Kidney (tissue), 13 donors: ENCODE measurements at regions not wholly inside any gene's neighbourhood (a gene's known extent, or its start where the extent isn't known, plus 50 kb on each side); places are given as distances from the start of the nearest gene placed in this dataset.
A peak's percentile ranks its signal among the peaks of the same experiment; 100 is the strongest.

Experiments
- DNase-seq, 5 donors: peaks; one replicate each; pipeline ENCODE4 v3.0.0-alpha.2; 2013 to 2020
- FAIRE-seq: peaks from 2 replicates; lab custom pipeline; 2012; peaks lifted over from hg19 to GRCh38; lab: Jason Lieb, UNC
- H3K27ac ChIP-seq, 2 donors: one replicate each; pipeline ENCODE4 v1.7.0; 2013; ENCODE audit warnings: low read depth in 2 of 2, low read length in 2 of 2, inconsistent platforms in 1 of 2
- H3K27me3 ChIP-seq: one replicate; pipeline ENCODE4 v1.7.1; 2013; ENCODE audit warnings: low read length, inconsistent platforms; ENCODE audit not compliant: control insufficient read depth, insufficient read depth
- H3K36me3 ChIP-seq, 3 donors: one replicate each; pipeline versions ENCODE4 v1.7.0 to v1.7.1; 2013; ENCODE audit warnings: low read length in 3 of 3, control low read depth in 1 of 3, inconsistent platforms in 1 of 3; ENCODE audit not compliant: insufficient read depth in 3 of 3, control insufficient read depth in 2 of 3
- H3K4me1 ChIP-seq, 3 donors: one replicate each; pipeline versions ENCODE4 v1.7.0 to v1.7.1; 2013; ENCODE audit warnings: low read length in 3 of 3, inconsistent platforms in 1 of 3, low read depth in 1 of 3; ENCODE audit not compliant: control insufficient read depth in 2 of 3, insufficient read depth in 2 of 3
- H3K4me3 ChIP-seq, 3 donors: one replicate each; pipeline versions ENCODE4 v1.7.0 to v1.8.1; 2013; ENCODE audit warnings: low read length in 3 of 3, control low read depth in 1 of 3, inconsistent platforms in 1 of 3
- H3K9ac ChIP-seq, 3 donors: one replicate each; pipeline versions ENCODE4 v1.7.0 to v1.7.1; 2013; ENCODE audit warnings: low read length in 3 of 3, control low read depth in 1 of 3, inconsistent platforms in 1 of 3
- H3K9me3 ChIP-seq, 3 donors: one replicate each; pipeline versions ENCODE4 v1.7.0 to v1.7.1; 2013; ENCODE audit warnings: low read length in 3 of 3, control low read depth in 1 of 3, inconsistent platforms in 1 of 3; ENCODE audit not compliant: control insufficient read depth in 2 of 3, insufficient read depth in 1 of 3
- CTCF ChIP-seq: IDR thresholded peaks from 3 replicates; pipeline ENCODE4 v1.5.1; 2012; ENCODE audit warnings: mild to moderate bottlenecking, moderate library complexity, borderline replicate concordance; ENCODE audit not compliant: insufficient read depth; ENCODE audit errors: extremely low read depth
- intact Hi-C: fragments of 100-400 bp; cut with DNase I; formaldehyde crosslinking; loops from one replicate; pipeline ENCODE4 v1.11.1; 2022
- donor health status: control.
- donor health status: control.
- donor health status: control.
- donor health status: control.
- donor health status: control.
- donor health status: DM: yes; HTN: yes; CAD: no.
- donor health status: Normal renal cell carcinoma (clear cell type).

DNA sequence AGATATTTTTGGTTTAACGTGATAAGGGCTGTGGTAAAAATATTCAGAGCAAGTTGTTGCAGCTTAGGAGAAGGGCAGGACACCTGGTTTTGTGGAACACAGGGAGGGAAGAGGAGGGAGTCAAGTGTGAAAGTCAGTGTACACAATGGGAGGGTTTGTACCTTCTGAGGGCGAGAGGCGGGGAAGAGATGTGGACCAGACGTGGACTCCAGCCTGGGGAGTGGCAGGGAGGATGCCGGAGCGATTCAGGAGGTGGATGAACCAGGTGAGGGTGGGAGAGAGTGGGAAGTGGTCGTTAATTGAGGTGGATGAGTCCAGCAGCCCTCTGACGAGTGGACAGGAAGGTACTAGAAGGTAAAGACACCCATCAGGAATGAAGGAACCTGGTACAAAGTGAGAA lies 52.2 kb upstream of the IRF2BP2 start:
- no peaks in the 10 kb centered on the region for H3K27me3 ChIP-seq
- peaks cover 3 to 11% (median 7%) of the 10 kb centered on the region in 3 donors for H3K4me1 ChIP-seq
- no peak overlapping the region for H3K27ac ChIP-seq
- FAIRE-seq (no peak), DNase-seq (no peak)
- no peak overlapping the region for H3K4me3 ChIP-seq
- H3K36me3 ChIP-seq = no peaks in the 10 kb centered on the region
- no peak for TF ChIP-seq CTCF
- intact Hi-C loops = no loop called here
- H3K9ac ChIP-seq = no peak overlapping the region
- H3K9me3 ChIP-seq = no peaks in the 10 kb centered on the region

DNA sequence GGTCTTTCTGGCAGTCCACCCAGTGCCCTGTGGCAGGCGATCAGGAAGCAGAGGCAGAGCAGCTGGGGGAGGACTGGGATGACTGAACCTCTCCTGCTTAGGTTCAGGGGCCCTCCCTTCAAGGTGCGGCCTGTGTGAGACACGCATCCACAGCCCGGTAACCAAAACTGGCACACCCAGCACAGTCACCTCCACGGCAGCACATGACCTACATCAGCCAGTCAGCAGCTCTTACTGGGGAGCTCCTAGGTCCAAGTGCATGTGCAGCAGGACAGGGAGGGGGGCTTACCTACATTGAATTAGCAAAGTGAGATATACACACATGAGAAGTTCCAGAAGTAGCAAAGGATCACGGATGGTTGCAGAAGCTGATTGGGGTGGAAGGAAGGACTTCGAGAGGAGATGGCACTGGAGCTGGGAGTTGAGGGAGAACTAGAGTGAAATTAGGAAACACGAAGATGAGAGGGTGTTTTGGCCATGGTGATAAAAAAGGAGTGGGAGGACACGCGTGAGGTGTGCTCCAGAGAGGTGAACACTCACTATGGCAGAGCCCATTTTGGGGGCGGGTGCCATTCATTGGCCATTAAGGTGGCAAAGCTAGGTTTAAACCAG lies 51.4 kb upstream of the IRF2BP2 start:
- Histone ChIP-seq H3K36me3 (no peaks in the 10 kb centered on the region), H3K9ac (no peak overlapping the region), H3K9me3 (no peaks in the 10 kb centered on the region), H3K4me3 (no peak overlapping the region), H3K4me1 (peaks cover 3 to 14% (median 7%) of the 10 kb centered on the region in 3 donors), H3K27me3 (no peaks in the 10 kb centered on the region), H3K27ac (peak overlapping the region in 1 of 2 donors; percentile 15)
- TF ChIP-seq CTCF = no peak
- no peak for FAIRE-seq
- intact Hi-C loops = no loop called here
- DNase-seq = peak in 1 of 5 donors; percentile 83

DNA sequence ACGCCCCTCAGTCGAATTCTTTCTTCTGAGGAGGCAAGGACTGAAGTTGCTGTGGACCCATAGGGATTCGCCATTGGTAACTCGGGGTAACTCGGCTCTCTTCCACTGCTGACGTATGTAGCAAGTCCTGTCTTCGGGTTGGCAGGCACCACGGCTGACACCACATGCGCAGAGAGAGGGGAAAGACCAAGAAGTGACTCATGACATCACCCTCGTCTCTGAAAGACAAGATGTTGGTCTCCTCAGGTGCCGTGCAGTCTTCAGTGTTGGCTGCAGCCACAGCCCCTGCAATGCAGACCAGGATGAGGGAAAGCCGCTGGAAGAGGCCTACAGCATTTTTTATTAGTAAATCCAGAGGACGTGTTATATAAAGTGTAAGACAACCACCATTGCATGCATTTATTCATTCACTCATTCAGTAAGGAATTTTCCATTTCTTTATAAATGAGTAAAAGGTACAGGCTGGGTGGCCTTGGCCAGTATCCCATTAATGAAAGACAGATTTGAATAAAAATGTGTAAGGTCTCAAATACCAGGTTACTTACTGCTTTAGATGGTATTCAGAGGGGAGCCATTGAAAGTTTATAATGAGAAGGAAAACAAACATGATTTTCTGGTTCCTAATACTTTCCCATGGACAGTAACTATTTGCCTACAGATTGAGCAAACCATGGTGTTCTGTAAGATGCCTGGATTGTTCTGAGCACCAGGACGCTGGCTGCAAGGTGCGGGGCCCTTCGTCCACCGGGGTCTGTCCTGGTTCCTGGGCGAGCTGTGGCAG lies 50.7 kb upstream of the IRF2BP2 start:
- H3K36me3 ChIP-seq = no peaks in the 10 kb centered on the region
- FAIRE-seq (no peak), DNase-seq (no peak)
- H3K9me3 ChIP-seq = no peaks in the 10 kb centered on the region
- no peaks in the 10 kb centered on the region for H3K27me3 ChIP-seq
- no peak overlapping the region for H3K27ac ChIP-seq
- H3K4me1 ChIP-seq = peaks cover 3 to 14% (median 7%) of the 10 kb centered on the region in 3 donors
- no peak overlapping the region for H3K9ac ChIP-seq
- no peak for TF ChIP-seq CTCF
- intact Hi-C loops = no loop called here
- H3K4me3 ChIP-seq = no peak overlapping the region
